ENCODE measurements at regions not wholly inside any gene's neighbourhood (a gene's known extent, or its start where the extent isn't known, plus 50 kb on each side); places are given as distances from the start of the nearest gene placed in this dataset.

- no peak for DNase-seq
- H3K27ac ChIP-seq (ENCODE audit: low read length) = no peak overlapping the region
- no peak for TF ChIP-seq CTCF (IDR thresholded peaks at IDR 0.05; ENCODE audit: low read length)
- no peak for TF ChIP-seq EZH2 (optimal IDR thresholded peaks at IDR 0.05; ENCODE audit: low read depth, low read length)
- TF ChIP-seq EZH2phosphoT487 (IDR thresholded peaks at IDR 0.05; ENCODE audit: low read length) = no peak
- H3K4me2 ChIP-seq (ENCODE audit: low read depth, low read length) = no peak overlapping the region
- H3F3A ChIP-seq (ENCODE audit: insufficient read depth, low read length) = no peaks in the 10 kb centered on the region
- H3K4me3 ChIP-seq (ENCODE audit: low read length) = no peak overlapping the region
- H3K27me3 ChIP-seq (replicated peaks; ENCODE audit: insufficient read depth, low read length) = no peaks in the 10 kb centered on the region
- H4K20me1 ChIP-seq (ENCODE audit: insufficient read depth, low read length) = no peaks in the 10 kb centered on the region
- no peaks in the 10 kb centered on the region for H3K79me2 ChIP-seq (ENCODE audit: low read length)
- no peak overlapping the region for H3K9ac ChIP-seq (ENCODE audit: low read length)
- H3K9me3 ChIP-seq (replicated peaks; ENCODE audit: insufficient read depth, low read length) = no peaks in the 10 kb centered on the region
- H3K36me3 ChIP-seq (replicated peaks; ENCODE audit: insufficient read depth, low read length) = no peaks in the 10 kb centered on the region
- H2AFZ ChIP-seq (ENCODE audit: low read length) = no peak overlapping the region
- H3K4me1 ChIP-seq (ENCODE audit: low read length) = no peaks in the 10 kb centered on the region
- H3K9me2 ChIP-seq (replicated peaks; ENCODE audit: insufficient read depth, low read length) = no peaks in the 10 kb centered on the region
Measured at GRCh38 chr2:19833978-19834377, 67.8 kb downstream of the TTC32 start.

- Histone ChIP-seq H3K79me2 (ENCODE audit: low read length) (no peaks in the 10 kb centered on the region), H3K9me3 (replicated peaks; ENCODE audit: insufficient read depth, low read length) (no peaks in the 10 kb centered on the region), H2AFZ (ENCODE audit: low read length) (no peak overlapping the region), H3K9ac (ENCODE audit: low read length) (no peak overlapping the region), H3K27ac (ENCODE audit: low read length) (no peak overlapping the region), H3K36me3 (replicated peaks; ENCODE audit: insufficient read depth, low read length) (no peaks in the 10 kb centered on the region), H3K4me1 (ENCODE audit: low read length) (no peaks in the 10 kb centered on the region), H3K4me2 (ENCODE audit: low read depth, low read length) (no peak overlapping the region), H3K27me3 (replicated peaks; ENCODE audit: insufficient read depth, low read length) (no peaks in the 10 kb centered on the region), H3K9me2 (replicated peaks; ENCODE audit: insufficient read depth, low read length) (no peaks in the 10 kb centered on the region), H4K20me1 (ENCODE audit: insufficient read depth, low read length) (no peaks in the 10 kb centered on the region), H3K4me3 (ENCODE audit: low read length) (no peak overlapping the region), H3F3A (ENCODE audit: insufficient read depth, low read length) (no peaks in the 10 kb centered on the region)
- TF ChIP-seq CTCF (IDR thresholded peaks at IDR 0.05; ENCODE audit: low read length) = no peak
- no peak for TF ChIP-seq EZH2phosphoT487 (IDR thresholded peaks at IDR 0.05; ENCODE audit: low read length)
- no peak for TF ChIP-seq EZH2 (optimal IDR thresholded peaks at IDR 0.05; ENCODE audit: low read depth, low read length)
- DNase-seq = no peak
Measured at GRCh38 chr2:19829672-19830071, 72.1 kb downstream of the TTC32 start.

GRCh38 chr2:19826874-19827273, 74.9 kb downstream of the TTC32 start:
- Histone ChIP-seq H3K79me2 (ENCODE audit: low read length) (no peaks in the 10 kb centered on the region), H3K4me3 (ENCODE audit: low read length) (no peak overlapping the region)

More at GRCh38 chr2:19826874-19827273, 74.9 kb downstream of the TTC32 start:
- no peak overlapping the region for H3K4me2 ChIP-seq (ENCODE audit: low read depth, low read length)
- H3K27ac ChIP-seq (ENCODE audit: low read length) = no peak overlapping the region
- no peak overlapping the region for H2AFZ ChIP-seq (ENCODE audit: low read length)
- H3K4me1 ChIP-seq (ENCODE audit: low read length) = no peaks in the 10 kb centered on the region
- no peaks in the 10 kb centered on the region for H3K27me3 ChIP-seq (replicated peaks; ENCODE audit: insufficient read depth, low read length)
- no peaks in the 10 kb centered on the region for H3K36me3 ChIP-seq (replicated peaks; ENCODE audit: insufficient read depth, low read length)
- no peaks in the 10 kb centered on the region for H3F3A ChIP-seq (ENCODE audit: insufficient read depth, low read length)
- no peak for DNase-seq
- no peaks in the 10 kb centered on the region for H3K9me3 ChIP-seq (replicated peaks; ENCODE audit: insufficient read depth, low read length)
- no peaks in the 10 kb centered on the region for H4K20me1 ChIP-seq (ENCODE audit: insufficient read depth, low read length)
- TF ChIP-seq CTCF (IDR thresholded peaks at IDR 0.05; ENCODE audit: low read length) = no peak
- no peak for TF ChIP-seq EZH2phosphoT487 (IDR thresholded peaks at IDR 0.05; ENCODE audit: low read length)
- no peak for TF ChIP-seq EZH2 (optimal IDR thresholded peaks at IDR 0.05; ENCODE audit: low read depth, low read length)
- no peaks in the 10 kb centered on the region for H3K9me2 ChIP-seq (replicated peaks; ENCODE audit: insufficient read depth, low read length)
- no peak overlapping the region for H3K9ac ChIP-seq (ENCODE audit: low read length)

All from MM.1S (cell line).